Transverse colon (tissue), 4 donors: ENCODE measurements at regions not wholly inside any gene's neighbourhood (a gene's known extent, or its start where the extent isn't known, plus 50 kb on each side); places are given as distances from the start of the nearest gene placed in this dataset.
"Not testable (repeated sequence)": the region's sequence is repeated elsewhere in the genome, so short reads cannot be mapped to it uniquely, and the experiment has no call there.

Experiments used
- DNase-seq: peaks from one replicate; pipeline ENCODE4 v3.0.0-alpha.2; 2019
- H3K27ac ChIP-seq, 4 donors: fragments of 200-600 bp; sonication (generic); 2 replicates each; pipeline ENCODE4 v1.5.1; 2016 to 2018; ENCODE audit warnings: inconsistent platforms in 4 of 4
- H3K27me3 ChIP-seq: fragments of 200-600 bp; sonication (generic); 2 replicates; pipeline ENCODE4 v1.5.1; 2017; ENCODE audit warnings: inconsistent platforms
- H3K36me3 ChIP-seq, 4 donors: fragments of 200-600 bp; sonication (generic); 2 replicates each; pipeline ENCODE4 v1.5.1; 2017 to 2019; ENCODE audit warnings: inconsistent platforms in 4 of 4
- H3K4me1 ChIP-seq, 4 donors: fragments of 200-600 bp; sonication (generic); 2 replicates each; pipeline ENCODE4 v1.5.1; 2017 to 2020; ENCODE audit warnings: inconsistent platforms in 4 of 4
- H3K4me3 ChIP-seq, 4 donors: fragments of 200-600 bp; sonication (generic); 1 replicate in 1 of 4; 2 replicates in 3 of 4; pipeline versions ENCODE4 v1.5.1 to v1.6.1; 2017 to 2019; ENCODE audit warnings: inconsistent platforms in 4 of 4
- H3K9me3 ChIP-seq, 2 donors: fragments of 200-600 bp; sonication (generic); 2 replicates each; pipeline ENCODE4 v1.5.1; 2017 to 2019; ENCODE audit warnings: inconsistent platforms in 2 of 2
- CTCF ChIP-seq, 5 experiments: fragments of 200-600 bp in 3 of 5; fragments of 450-650 bp in 2 of 5; sonication (generic) in 3 of 5; IDR thresholded peaks; 1 replicate in 2 of 5; 2 replicates in 3 of 5; pipeline ENCODE4 v1.5.1; 2016 to 2017; ENCODE audit warnings: antibody characterized with exemption in 5 of 5, inconsistent platforms in 3 of 5, mild to moderate bottlenecking in 2 of 5, moderate library complexity in 1 of 5
- EP300 ChIP-seq: sonication (generic); formaldehyde crosslinking; IDR thresholded peaks from one replicate; pipeline ENCODE4 v1.6.1; 2017; ENCODE audit warnings: antibody characterized with exemption, low read depth
- POLR2A ChIP-seq: fragments of 450-650 bp; IDR thresholded peaks from one replicate; pipeline ENCODE4 v1.6.1; 2016; ENCODE audit warnings: antibody characterized with exemption, mild to moderate bottlenecking, moderate library complexity
- POLR2AphosphoS5 ChIP-seq, 3 donors: sonication (generic); formaldehyde crosslinking; IDR thresholded peaks; one replicate each; pipeline ENCODE4 v1.6.1; 2016; ENCODE audit warnings: antibody characterized with exemption in 3 of 3
- WGBS, 2 donors: methylation state at CpG; one replicate each; pipeline ENCODE4 v1.1.5; 2018; ENCODE audit warnings: low coverage in 1 of 2; 5-methylcytosine and 5-hydroxymethylcytosine counted together
- in situ Hi-C, 4 donors: fragments of 200-750 bp; cut with MboI; loops; one replicate each; pipeline versions ENCODE4 v1.15.0 to v1.15.1; 2017; ENCODE audit warnings: low sequenced_read_pairs in 3 of 4, low pct_ligation_motif_present in 1 of 4, low pct_unique_long_range_greater_than_20kb in 1 of 4
- intact Hi-C: fragments of 100-400 bp; cut with DNase I; formaldehyde crosslinking; loops from one replicate; pipeline ENCODE4 v1.15.1; 2023; ENCODE audit warnings: low total_unique reads

- Histone ChIP-seq H3K27ac (no peak overlapping the region), H3K36me3 (no peaks in the 10 kb centered on the region), H3K27me3 (no peaks in the 10 kb centered on the region), H3K9me3 (no peaks in the 10 kb centered on the region), H3K4me1 (peaks cover 0 to 3% (median 0%) of the 10 kb centered on the region in 4 donors), H3K4me3 (no peak overlapping the region)
- no peak for DNase-seq
- TF ChIP-seq EP300 (no peak), CTCF (IDR thresholded peaks at IDR 0.05) (no peak), POLR2A (no peak), POLR2AphosphoS5 (IDR thresholded peaks at IDR 0.05) (no peak)
- WGBS, 2 donors: 60 to 83% methylated on average over 2 to 12 of the region's 12 CpGs
- intact Hi-C loops: no loop called here
- in situ Hi-C loops: no loop called here
Measured at GRCh38 chr2:106282462-106283170, 88.5 kb upstream of the UXS1 start.

- DNase-seq, H3K27ac ChIP-seq, H3K27me3 ChIP-seq, H3K4me1 ChIP-seq, H3K4me3 ChIP-seq, H3K36me3 ChIP-seq, in situ Hi-C loops, H3K9me3 ChIP-seq, intact Hi-C loops: not testable (repeated sequence)
- WGBS, 2 donors: 86 to 89% methylated on average over 3 to 7 of the region's 11 CpGs
Measured at GRCh38 chr2:106281907-106282430, 87.9 kb upstream of the UXS1 start.

- TF ChIP-seq CTCF (IDR thresholded peaks at IDR 0.05) (no peak), POLR2A (no peak), EP300 (no peak), POLR2AphosphoS5 (IDR thresholded peaks at IDR 0.05) (no peak)
- intact Hi-C loops (no loop called here), in situ Hi-C loops (no loop called here)
- peaks cover 0 to 3% (median 0%) of the 10 kb centered on the region in 4 donors for H3K4me1 ChIP-seq
- no peaks in the 10 kb centered on the region for H3K36me3 ChIP-seq
- no peaks in the 10 kb centered on the region for H3K9me3 ChIP-seq
- no peak overlapping the region for H3K27ac ChIP-seq
- no peaks in the 10 kb centered on the region for H3K27me3 ChIP-seq
- DNase-seq: no peak
- WGBS, 2 donors: 82 to 84% methylated on average over 10 of the region's 10 CpGs
- no peak overlapping the region for H3K4me3 ChIP-seq
Measured at GRCh38 chr2:106280722-106281446, 86.8 kb upstream of the UXS1 start.

GRCh38 chr2:106280224-106280623 lies 86.1 kb upstream of the UXS1 start:
- H3K27ac ChIP-seq: no peak overlapping the region
- TF ChIP-seq POLR2A (no peak), POLR2AphosphoS5 (IDR thresholded peaks at IDR 0.05) (no peak), CTCF (IDR thresholded peaks at IDR 0.05) (no peak), EP300 (no peak)
- intact Hi-C loops: no loop called here
- no peaks in the 10 kb centered on the region for H3K27me3 ChIP-seq
- DNase-seq: no peak
- in situ Hi-C loops: no loop called here
- WGBS, 2 donors: 76 to 79% methylated on average over 3 of the region's 3 CpGs
- no peaks in the 10 kb centered on the region for H3K9me3 ChIP-seq
- H3K4me3 ChIP-seq: no peak overlapping the region
- H3K4me1 ChIP-seq: peaks cover 0 to 3% (median 0%) of the 10 kb centered on the region in 4 donors
- no peaks in the 10 kb centered on the region for H3K36me3 ChIP-seq
